ENCODE measurements at regions not wholly inside any gene's neighbourhood (a gene's known extent, or its start where the extent isn't known, plus 50 kb on each side); places are given as distances from the start of the nearest gene placed in this dataset.

DNA sequence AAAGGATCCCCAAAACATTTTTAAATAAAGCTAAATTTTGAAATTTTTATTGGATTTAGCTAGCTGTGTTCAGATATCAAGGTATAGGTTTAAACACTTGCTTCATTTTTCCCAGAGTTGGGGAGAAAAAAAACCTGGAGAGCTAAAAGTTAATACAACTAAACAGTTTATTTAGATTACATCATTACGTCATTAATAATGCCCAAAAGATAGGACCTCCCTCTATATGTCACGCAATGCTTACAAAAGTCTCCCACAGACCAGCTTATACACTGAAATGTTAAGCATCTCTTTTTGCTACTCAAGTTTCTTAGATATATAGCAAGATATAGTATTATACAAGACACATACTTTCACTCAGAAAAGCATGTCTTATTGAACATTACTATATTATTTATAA, 160.0 kb upstream of the SEMA3E start:
- peaks cover 4% of the 10 kb centered on the region for H3K9me3 Mint-ChIP-seq
- H3K4me1 Mint-ChIP-seq = no peaks in the 10 kb centered on the region
- H3K4me3 Mint-ChIP-seq = no peak overlapping the region
- H3K27me3 Mint-ChIP-seq = no peaks in the 10 kb centered on the region
- H3K27ac Mint-ChIP-seq = no peak overlapping the region
- intact Hi-C loops (cut with micrococcal nuclease) = no loop called here
- ATAC-seq (ENCODE audit: low read depth) (no peak), DNase-seq (no peak)
- CTCF ChIA-PET = no interaction called here
- TF ChIP-seq, protein P1, sequence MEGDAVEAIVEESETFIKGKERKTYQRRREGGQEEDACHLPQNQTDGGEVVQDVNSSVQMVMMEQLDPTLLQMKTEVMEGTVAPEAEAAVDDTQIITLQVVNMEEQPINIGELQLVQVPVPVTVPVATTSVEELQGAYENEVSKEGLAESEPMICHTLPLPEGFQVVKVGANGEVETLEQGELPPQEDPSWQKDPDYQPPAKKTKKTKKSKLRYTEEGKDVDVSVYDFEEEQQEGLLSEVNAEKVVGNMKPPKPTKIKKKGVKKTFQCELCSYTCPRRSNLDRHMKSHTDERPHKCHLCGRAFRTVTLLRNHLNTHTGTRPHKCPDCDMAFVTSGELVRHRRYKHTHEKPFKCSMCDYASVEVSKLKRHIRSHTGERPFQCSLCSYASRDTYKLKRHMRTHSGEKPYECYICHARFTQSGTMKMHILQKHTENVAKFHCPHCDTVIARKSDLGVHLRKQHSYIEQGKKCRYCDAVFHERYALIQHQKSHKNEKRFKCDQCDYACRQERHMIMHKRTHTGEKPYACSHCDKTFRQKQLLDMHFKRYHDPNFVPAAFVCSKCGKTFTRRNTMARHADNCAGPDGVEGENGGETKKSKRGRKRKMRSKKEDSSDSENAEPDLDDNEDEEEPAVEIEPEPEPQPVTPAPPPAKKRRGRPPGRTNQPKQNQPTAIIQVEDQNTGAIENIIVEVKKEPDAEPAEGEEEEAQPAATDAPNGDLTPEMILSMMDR (IDR thresholded peaks at IDR 0.05) = no peak
- no peaks in the 10 kb centered on the region for H3K36me3 Mint-ChIP-seq (ENCODE audit: low read depth)
- POLR2A ChIA-PET = no interaction called here

GRCh38 chr7:83807774-83808173, 158.8 kb upstream of the SEMA3E start:
- no peak overlapping the region for H3K4me3 Mint-ChIP-seq
- ATAC-seq (ENCODE audit: low read depth) (no peak), DNase-seq (no peak)
- no peaks in the 10 kb centered on the region for H3K27me3 Mint-ChIP-seq
- TF ChIP-seq, protein P1 (IDR thresholded peaks at IDR 0.05) = no peak
- H3K9me3 Mint-ChIP-seq = peaks cover 4% of the 10 kb centered on the region
- ChIA-PET CTCF (no interaction called here), POLR2A (no interaction called here)
- intact Hi-C loops (cut with micrococcal nuclease) = no loop called here
- no peaks in the 10 kb centered on the region for H3K36me3 Mint-ChIP-seq (ENCODE audit: low read depth)
- H3K27ac Mint-ChIP-seq = no peak overlapping the region
- H3K4me1 Mint-ChIP-seq = no peaks in the 10 kb centered on the region

DNA sequence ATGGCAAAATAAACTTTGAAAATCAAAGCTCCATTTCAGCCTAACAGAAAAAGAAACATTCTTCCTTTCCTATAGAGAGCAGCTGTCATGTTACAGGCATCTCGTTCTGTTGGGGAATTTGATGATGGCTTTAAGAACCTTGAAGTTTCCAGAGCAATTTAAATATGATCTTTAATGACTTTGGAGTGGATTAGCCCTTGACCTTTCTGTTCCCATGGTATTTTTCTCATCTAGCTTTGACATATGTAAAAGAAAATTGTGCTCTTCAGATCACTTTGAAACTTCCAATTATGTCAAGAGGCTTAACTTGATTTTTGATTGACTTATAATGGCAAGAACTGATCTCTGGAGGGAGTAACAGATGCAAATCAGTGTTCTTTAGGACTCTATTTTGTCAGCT, 157.6 kb upstream of the SEMA3E start:
- H3K36me3 Mint-ChIP-seq (ENCODE audit: low read depth) = no peaks in the 10 kb centered on the region
- H3K4me1 Mint-ChIP-seq = no peaks in the 10 kb centered on the region
- ATAC-seq (ENCODE audit: low read depth) (no peak), DNase-seq (no peak)
- intact Hi-C loops (cut with micrococcal nuclease) = no loop called here
- peaks cover 4% of the 10 kb centered on the region for H3K9me3 Mint-ChIP-seq
- CTCF ChIA-PET = no interaction called here
- POLR2A ChIA-PET = no interaction called here
- H3K4me3 Mint-ChIP-seq = no peak overlapping the region
- no peaks in the 10 kb centered on the region for H3K27me3 Mint-ChIP-seq
- TF ChIP-seq, protein P1 (IDR thresholded peaks at IDR 0.05) = no peak
- H3K27ac Mint-ChIP-seq = no peak overlapping the region

- no peaks in the 10 kb centered on the region for H3K36me3 Mint-ChIP-seq (ENCODE audit: low read depth)
- no peaks in the 10 kb centered on the region for H3K4me1 Mint-ChIP-seq
- ChIA-PET CTCF (no interaction called here), POLR2A (no interaction called here)
- DNase-seq (no peak), ATAC-seq (ENCODE audit: low read depth) (no peak)
- no peak overlapping the region for H3K27ac Mint-ChIP-seq
- peaks cover 3% of the 10 kb centered on the region for H3K9me3 Mint-ChIP-seq
- H3K27me3 Mint-ChIP-seq = no peaks in the 10 kb centered on the region
- TF ChIP-seq, protein P1 (IDR thresholded peaks at IDR 0.05) = no peak
- no peak overlapping the region for H3K4me3 Mint-ChIP-seq
- intact Hi-C loops (cut with micrococcal nuclease) = no loop called here
These were observed 150.4 kb upstream of the SEMA3E start for GRCh38 chr7:83799333-83799732.

DNA sequence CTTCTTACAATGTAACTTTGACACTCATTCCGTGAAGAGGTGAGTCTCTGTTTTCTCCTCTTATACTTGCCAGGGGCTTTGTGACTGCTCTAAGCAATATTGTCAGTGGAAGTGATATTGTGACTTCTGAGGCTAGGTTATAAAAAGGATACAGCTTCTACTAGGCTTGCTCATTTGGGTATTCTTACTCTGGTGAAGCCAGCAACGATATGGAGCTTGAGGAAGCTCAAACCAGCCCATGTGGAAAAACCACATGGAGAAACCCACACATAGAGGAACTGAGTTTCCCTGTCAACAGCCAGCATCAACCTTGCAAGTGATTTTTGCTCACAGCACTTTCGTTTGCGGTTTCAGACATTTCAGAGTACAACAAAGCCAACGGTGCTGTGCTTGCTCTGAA, 149.6 kb upstream of the SEMA3E start:
- H3K9me3 Mint-ChIP-seq = peaks cover 3% of the 10 kb centered on the region
- no peaks in the 10 kb centered on the region for H3K36me3 Mint-ChIP-seq (ENCODE audit: low read depth)
- ChIA-PET CTCF (no interaction called here), POLR2A (no interaction called here)
- no peak overlapping the region for H3K4me3 Mint-ChIP-seq
- DNase-seq = no peak
- ATAC-seq (ENCODE audit: low read depth) = no peak
- intact Hi-C loops (cut with micrococcal nuclease) = no loop called here
- H3K27me3 Mint-ChIP-seq = no peaks in the 10 kb centered on the region
- H3K4me1 Mint-ChIP-seq = no peaks in the 10 kb centered on the region
- TF ChIP-seq, protein P1 (IDR thresholded peaks at IDR 0.05) = no peak
- no peak overlapping the region for H3K27ac Mint-ChIP-seq
